ENCODE measurements at regions not wholly inside any gene's neighbourhood (a gene's known extent, or its start where the extent isn't known, plus 50 kb on each side); places are given as distances from the start of the nearest gene placed in this dataset.

DNA sequence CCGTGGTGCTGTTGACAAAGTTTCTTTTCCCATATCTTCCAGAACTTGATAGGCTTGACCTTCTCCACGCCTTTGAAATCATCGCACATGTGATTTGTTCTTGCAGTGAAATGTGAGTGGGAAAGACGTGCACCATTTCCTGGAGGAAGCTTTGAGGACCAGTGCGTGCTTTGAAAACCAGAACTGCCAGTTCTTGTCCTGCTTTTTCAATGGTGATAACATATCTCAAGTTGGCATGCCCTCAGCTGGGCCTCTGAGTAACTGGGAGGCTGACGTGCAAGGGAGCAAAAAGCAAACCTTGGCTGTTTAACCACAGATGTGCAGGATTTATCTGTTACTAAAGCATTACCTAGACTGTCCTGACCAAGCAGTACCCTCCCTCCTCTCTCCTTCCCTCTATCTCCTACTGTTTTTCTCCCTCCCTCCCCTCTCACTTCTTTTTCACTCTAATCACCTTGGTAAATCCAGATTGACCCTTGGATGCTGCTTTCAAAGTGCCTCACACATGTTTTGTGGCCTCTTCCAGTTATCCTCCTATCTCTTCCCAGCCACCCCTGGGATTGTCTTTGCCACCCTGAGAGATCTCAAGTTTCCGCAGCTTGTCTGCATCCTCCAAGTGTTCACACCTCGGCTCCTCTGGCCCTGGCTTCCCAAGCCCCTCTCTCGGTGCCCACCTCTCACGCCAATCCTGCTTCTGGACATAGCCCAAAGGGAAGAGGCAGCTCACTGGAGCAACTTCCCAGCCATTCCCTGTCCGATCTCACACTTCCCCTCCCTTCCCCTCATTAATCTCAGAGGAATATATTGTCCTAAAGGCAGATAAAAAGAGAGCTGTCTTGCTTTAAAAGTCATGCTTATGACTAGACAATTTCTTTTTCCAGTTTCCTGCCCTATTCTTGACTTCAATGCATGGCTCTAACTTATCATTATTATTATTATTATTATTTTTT is 198.3 kb downstream of the ERCC6L2 start:
- intact Hi-C loops (cut with DNase I; ENCODE audit: low total_unique reads) = no loop called here
- 38 to 63% (median 55%) methylated on average over 11 of the region's 11 CpGs for WGBS, 5 donors
- Histone ChIP-seq H3K27ac (peak overlapping the region; percentile 74 to 89 (median 80)), H3K9me3 (no peaks in the 10 kb centered on the region), H3K4me3 (no peak overlapping the region), H3K27me3 (no peaks in the 10 kb centered on the region), H3K4me1 (peaks cover 26 to 54% (median 47%) of the 10 kb centered on the region in 4 donors), H3K36me3 (no peaks in the 10 kb centered on the region)
- DNase-seq = peak; percentile 89 to 91
- TF ChIP-seq POLR2AphosphoS5 (IDR thresholded peaks at IDR 0.05) (peak; percentile 52 to 98 (median 95)), EP300 (IDR thresholded peaks at IDR 0.05) (no peak)

- no peaks in the 10 kb centered on the region for H3K27me3 ChIP-seq
- no peak overlapping the region for H3K4me3 ChIP-seq
- TF ChIP-seq POLR2A (IDR thresholded peaks at IDR 0.05) (no peak), EP300 (IDR thresholded peaks at IDR 0.05) (no peak), POLR2AphosphoS5 (IDR thresholded peaks at IDR 0.05) (no peak), CTCF (IDR thresholded peaks at IDR 0.05) (no peak)
- DNase-seq = no peak
- no peaks in the 10 kb centered on the region for H3K9me3 ChIP-seq
- WGBS, 5 donors = 77 to 87% (median 80%) methylated on average over 4 to 8 of the region's 8 CpGs
- intact Hi-C loops (cut with DNase I; ENCODE audit: low total_unique reads) = no loop called here
- H3K27ac ChIP-seq = peak overlapping the region; percentile 74 to 89 (median 80)
- H3K4me1 ChIP-seq = peaks cover 35 to 55% (median 53%) of the 10 kb centered on the region in 4 donors
- no peaks in the 10 kb centered on the region for H3K36me3 ChIP-seq
Measured at GRCh38 chr9:96072930-96073329, 197.4 kb downstream of the ERCC6L2 start.

DNA sequence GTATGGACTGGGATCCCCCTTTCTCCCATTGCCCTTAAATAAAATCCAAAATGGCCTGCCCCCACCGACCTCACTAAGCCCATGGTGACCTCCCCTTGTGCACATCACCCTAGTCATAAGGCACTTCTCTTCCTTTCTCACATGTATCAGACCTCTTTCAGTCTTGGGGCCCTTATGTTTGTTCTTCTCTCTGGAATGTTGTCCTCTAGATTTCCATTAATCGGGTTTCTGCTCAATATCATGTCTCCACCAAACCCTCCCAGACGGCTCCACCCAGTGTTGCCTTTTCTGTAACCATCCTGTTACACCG is 196.3 kb downstream of the ERCC6L2 start:
- H3K27me3 ChIP-seq = no peaks in the 10 kb centered on the region
- peak overlapping the region in 2 of 5 donors; percentile 76 to 88 for H3K27ac ChIP-seq
- WGBS, 5 donors = 42 to 68% (median 51%) methylated on average over 4 of the region's 4 CpGs
- H3K9me3 ChIP-seq = no peaks in the 10 kb centered on the region
- no peaks in the 10 kb centered on the region for H3K36me3 ChIP-seq
- TF ChIP-seq CTCF (IDR thresholded peaks at IDR 0.05) = no peak
- TF ChIP-seq POLR2A (IDR thresholded peaks at IDR 0.05) = no peak
- TF ChIP-seq EP300 (IDR thresholded peaks at IDR 0.05) = no peak
- TF ChIP-seq POLR2AphosphoS5 (IDR thresholded peaks at IDR 0.05) = no peak
- intact Hi-C loops (cut with DNase I; ENCODE audit: low total_unique reads) = no loop called here
- DNase-seq = no peak
- no peak overlapping the region for H3K4me3 ChIP-seq
- peaks cover 35 to 65% (median 56%) of the 10 kb centered on the region in 4 donors for H3K4me1 ChIP-seq

DNA sequence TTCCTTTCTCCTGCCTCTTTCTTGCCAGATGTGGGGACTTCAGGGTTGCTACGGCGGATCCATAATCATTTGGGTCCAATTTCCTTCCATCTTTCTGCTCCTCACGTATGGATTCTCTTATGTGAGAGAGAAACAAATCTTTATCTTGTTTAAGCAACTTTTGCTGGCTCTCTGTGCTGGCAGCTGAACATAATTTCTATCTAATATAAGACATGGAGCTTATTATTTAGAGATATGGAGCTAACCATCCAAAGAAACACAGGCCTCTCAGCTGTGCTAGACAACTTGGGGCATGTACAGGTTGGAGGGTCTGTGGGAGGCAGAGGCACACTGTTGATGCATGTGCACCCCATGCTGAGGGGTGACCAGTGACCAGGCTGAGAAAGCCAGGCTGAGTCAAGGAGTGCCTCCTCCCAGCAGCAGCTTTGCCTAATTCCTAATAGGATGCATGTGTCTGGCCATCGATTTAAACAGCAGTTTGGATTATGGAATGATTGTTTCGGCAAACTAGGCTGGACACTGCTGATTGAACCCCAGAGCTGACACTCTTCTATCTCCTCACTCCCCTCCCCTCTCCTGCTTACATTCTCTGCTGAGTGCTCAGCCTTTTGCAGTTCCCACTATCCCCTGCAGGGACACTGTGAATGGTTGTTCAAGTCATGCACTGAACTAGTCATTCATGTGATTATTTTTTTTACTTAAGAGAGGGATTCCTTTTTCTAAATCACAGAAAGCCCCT is 195.8 kb downstream of the ERCC6L2 start:
- H3K9me3 ChIP-seq = no peaks in the 10 kb centered on the region
- H3K27ac ChIP-seq = peak overlapping the region in 2 of 5 donors; percentile 76 to 88
- DNase-seq = peak in 1 of 2 donors; percentile 73
- intact Hi-C loops (cut with DNase I; ENCODE audit: low total_unique reads) = no loop called here
- WGBS, 5 donors = 70 to 79% (median 79%) methylated on average over 5 of the region's 5 CpGs
- H3K4me1 ChIP-seq = peaks cover 35 to 66% (median 58%) of the 10 kb centered on the region in 4 donors
- no peaks in the 10 kb centered on the region for H3K36me3 ChIP-seq
- TF ChIP-seq POLR2A (IDR thresholded peaks at IDR 0.05) (no peak), CTCF (IDR thresholded peaks at IDR 0.05) (peak in 5 of 7 experiments; percentile 41 to 62 (median 50))
- H3K27me3 ChIP-seq = no peaks in the 10 kb centered on the region
- H3K4me3 ChIP-seq = no peak overlapping the region

Data from stomach (tissue), 8 donors.